GM19351 (cell line): ENCODE measurements at regions not wholly inside any gene's neighbourhood (a gene's known extent, or its start where the extent isn't known, plus 50 kb on each side); places are given as distances from the start of the nearest gene placed in this dataset.

ENCODE experiments used
- ATAC-seq: cut with Tn5 transposase; IDR thresholded peaks from one replicate; pipeline ENCODE4 v1.9.1; 2021; ENCODE audit warnings: mild to moderate bottlenecking, moderate library complexity; ENCODE audit not compliant: unreplicated experiment

DNA sequence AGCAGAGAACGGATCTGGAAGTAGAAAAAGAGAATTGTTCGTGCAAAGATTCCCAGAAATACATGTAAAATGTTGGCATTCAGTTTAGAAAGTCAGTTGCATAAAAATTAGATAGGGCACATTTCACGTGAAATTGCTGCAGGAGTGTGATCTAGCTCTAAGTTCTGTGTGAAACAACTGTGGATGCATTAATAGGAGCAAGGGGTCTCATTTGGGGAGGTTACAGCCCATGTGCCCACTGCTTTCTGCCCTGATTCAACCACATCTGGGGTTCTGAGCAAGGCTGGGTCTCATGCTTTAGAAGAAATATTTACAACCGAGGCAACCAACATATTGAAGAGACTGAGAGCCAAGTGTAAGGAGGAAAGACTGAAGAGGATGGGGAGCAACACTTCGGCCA is 639.0 kb downstream of the BCOR start:
- no peak for ATAC-seq

DNA sequence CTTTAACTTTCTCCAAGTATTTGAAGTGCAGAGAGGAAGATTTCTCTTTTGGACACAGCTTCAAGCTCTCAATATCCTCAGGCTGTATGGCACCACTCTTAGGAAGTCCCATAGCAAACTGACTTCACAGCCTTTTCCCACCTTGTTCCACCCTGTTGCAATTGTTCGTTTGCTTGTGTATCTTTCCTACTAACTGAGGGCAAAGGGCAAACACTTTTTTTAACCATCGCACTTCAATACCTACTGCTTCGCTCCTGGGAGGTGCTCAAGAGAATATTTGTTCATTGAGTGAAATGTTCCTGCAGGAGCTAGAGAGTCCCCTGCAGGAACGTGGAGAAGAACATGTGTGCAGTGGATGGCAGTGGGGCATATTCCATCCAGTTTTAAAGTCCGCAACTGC is 638.6 kb downstream of the BCOR start:
- ATAC-seq, result no peak

DNA sequence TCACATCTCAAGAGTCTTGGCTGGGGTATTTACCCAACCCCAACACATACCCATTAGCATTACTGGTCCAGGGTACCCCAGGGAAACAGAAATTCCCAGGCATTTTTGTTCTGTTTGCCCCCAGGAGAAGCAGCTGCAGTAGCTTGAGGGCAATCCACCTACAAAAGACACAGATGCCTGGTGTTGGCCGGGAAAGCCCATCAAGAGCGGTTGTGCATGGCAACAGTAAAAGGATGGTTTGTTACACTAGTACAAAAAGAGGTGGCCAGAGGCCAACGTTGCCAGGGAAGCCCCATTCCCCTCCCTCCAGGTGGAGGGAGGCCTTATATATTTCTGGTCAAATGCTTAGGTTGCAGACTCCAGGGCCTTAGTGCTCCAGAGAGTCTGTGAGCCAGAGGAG is 637.8 kb downstream of the BCOR start:
- ATAC-seq, result no peak

DNA sequence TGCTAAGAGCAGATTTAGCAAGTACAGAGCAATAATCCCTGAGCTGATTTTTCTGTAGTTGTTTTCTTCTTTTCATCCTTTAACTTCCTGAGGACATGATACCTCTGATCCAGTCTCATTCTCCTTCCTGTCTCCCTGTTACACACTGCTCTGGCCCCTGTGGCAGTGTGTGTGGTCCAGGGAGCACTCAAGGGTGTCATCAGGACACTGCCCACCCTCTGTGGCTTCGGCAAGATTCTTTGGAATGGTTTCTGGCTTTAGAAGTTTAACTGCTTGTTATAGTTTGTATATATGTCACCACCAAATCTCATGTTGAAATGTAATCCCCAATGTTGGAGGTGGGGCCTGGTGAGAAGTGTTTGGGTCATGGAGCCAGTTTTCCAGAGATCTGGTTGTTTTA is 637.3 kb downstream of the BCOR start:
- no peak for ATAC-seq

DNA sequence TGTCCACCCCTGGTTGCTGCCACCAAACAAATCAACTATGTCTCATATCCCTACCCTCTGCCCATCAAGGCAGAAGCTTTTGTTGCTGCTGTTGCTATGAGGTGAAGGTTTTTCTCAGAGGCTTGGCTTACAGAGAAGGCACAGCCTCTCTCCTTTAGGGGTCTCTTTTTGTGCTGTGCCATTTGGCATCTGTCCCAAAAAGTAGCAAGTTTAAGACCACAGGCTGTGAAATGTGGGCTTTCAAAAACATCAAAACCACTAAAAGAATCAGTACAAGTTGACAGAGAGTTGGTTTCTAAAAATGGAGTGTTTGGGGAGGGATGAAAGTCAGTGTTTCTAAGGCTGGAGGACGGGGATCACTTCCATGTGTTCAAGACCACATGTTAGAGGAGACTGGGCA is 634.9 kb downstream of the BCOR start:
- ATAC-seq, result no peak

DNA sequence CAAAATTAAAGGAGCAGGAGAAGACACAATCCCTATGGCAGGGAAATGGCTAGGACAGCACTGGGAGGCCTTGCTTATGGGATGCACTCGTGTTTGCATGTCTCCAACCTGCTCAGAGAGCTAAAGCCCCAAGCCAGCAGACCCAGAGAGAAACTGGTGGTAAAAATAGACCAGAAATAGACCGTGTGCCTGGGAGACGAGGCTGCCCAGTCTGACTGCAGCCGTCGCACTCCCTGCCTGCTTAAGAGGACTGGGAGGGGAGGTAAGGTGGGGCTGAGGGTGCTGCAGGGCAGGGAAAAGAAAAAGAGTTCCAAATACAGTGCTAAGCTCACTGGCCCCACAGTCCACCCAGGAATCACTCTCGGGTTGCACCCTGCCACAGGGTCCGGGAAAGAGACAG is 633.5 kb downstream of the BCOR start:
- no peak for ATAC-seq

DNA sequence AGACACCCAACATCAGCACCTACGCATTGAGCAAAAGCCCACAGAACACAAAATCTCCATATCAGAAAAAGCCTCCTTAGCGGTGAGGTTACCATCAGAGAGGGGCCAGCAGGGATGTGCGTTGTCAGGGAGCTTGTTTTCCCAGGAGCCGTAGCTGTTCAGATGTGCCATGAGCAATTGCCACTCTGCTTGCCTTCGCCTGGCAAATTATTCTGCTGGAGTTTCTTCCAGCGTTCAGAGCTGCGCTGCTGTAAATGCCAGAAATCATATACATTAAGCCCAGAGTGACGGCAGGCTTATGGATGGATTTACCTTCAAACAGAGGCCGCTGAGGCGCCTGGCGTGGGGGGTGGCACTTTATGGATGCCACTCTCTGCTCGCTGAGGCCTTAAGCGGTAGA is 632.3 kb downstream of the BCOR start:
- no peak for ATAC-seq

DNA sequence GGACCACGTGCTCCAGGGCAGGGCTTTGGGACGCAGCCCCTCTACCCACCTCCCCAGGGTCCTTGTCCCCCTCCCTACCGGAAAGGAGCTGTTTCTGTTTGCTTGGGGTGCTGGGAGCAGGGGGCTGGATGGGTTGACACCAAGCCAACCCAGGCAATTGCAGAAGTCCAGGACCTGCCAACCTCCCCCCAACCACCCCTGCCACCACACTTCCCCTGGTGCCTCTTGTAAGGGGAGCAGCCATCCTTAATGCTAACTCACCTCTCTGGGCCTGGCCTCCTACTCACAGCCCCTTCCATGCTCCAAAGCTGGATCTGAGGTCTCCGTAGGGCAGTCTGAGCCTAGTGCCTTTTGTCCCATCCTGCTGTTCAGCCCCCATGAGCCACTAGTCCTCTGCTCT is 631.9 kb downstream of the BCOR start:
- no peak for ATAC-seq

DNA sequence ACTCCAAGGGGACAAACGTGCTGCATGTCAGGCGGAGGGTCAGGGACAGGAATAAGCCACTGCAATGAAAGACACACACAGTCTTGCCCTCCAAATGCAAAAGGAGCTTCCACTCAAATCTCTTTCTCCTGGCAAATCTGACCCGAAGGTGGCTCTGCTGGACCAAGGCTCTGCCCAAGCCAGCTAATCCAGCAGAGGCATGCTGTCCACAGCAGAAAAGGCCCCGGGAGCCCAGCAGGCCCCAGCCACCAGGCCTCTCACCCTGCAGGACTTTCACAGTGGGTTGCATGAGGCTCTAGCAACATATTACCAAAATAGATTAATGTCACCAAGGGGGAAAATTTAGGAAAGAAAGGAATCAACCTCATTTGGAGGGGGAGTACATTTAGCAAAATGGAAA is 628.6 kb downstream of the BCOR start:
- ATAC-seq, result no peak

DNA sequence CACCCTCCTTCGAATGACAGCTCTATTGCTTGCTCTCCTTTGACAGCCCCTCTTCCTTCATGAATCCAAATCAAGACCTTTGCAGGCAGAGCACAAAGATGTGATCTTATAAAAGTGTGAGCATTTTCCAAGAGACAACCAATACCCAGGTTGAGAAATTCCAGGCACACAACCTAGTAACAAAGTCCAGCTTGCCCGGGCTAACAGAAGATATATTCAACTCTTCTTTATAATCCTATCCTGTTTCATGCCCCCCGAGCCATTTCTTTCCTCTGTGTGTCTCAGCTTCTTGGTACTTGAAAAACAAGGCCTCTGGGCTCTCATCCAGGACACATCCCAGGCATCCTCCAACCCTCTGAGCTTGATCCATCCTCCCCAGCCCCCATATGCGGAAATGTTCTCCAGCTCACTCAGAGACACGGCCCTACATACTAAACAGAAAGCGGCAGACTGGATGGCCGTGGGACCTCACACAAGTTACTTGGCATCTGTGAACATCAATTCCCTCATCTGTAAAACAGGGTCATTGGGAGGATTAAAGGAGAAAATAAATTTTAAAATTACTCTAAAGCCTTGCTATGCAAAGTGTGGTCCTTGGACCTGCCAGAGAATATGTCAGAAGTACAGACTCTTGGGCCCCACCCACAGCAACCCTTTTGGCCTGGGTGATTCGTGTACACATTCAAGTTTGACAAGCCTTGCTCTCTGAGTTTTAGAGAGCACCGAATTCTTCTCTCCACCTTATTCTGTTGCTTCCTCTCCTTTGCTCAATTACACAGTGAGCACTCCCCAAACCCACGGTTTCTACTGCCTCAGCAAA is 627.0 kb downstream of the BCOR start:
- no peak for ATAC-seq

DNA sequence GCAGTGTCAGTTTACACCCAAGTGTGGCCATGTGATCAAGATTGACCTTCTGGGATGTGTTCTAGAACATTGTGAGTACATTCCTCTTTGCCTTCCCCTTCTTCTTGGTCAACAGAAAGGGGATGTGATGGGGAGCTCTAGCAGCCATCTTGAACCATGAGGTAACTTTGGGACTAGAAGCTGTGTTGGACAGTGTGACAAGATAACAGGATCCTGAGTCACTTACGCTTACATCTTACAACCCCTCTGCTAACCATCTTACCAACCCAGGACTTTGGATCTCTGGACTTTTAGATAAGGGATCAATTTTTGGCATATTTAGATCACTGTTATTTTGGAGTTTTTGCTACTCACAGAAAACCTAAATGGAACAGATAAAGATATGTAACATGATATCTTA is 625.6 kb downstream of the BCOR start:
- ATAC-seq, result no peak

DNA sequence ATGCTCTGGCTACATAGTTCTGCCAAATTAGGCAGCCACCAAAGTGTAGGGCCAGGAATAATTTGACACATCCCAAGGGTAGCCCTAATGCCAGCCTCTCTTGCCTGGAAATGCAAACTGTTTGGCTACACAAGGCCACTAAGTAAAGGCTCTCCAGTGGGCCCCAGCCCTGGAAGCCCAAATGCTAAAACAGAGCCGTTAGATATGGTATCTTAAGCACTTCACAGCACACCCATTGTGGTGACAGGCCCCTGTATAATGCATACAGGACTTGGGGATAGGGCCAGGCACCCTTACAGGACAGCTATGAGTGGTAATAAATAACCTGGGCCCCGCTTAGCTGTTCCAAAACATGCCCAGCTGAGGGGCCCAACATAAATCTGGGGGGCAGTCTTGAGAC is 623.9 kb downstream of the BCOR start:
- ATAC-seq, result no peak

DNA sequence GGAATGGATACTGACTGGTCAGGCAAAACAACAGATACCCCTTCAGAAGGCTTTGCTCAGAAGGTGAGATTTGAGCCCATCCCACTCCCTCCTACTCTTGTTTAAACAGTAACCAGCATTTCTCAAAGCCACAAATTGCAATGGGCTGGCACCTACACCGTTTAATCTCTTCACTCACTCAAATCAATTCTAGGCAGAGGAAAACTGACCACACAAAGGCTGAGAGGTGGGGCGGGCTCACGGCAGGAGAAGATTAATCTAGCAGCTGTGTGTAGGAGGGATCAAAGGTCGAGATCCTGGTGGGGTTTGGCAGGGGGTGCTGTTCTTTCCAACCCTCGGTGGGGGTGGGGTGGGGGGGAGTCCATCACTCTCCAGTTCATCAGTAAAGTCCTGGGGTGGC is 622.4 kb downstream of the BCOR start:
- ATAC-seq, result no peak

DNA sequence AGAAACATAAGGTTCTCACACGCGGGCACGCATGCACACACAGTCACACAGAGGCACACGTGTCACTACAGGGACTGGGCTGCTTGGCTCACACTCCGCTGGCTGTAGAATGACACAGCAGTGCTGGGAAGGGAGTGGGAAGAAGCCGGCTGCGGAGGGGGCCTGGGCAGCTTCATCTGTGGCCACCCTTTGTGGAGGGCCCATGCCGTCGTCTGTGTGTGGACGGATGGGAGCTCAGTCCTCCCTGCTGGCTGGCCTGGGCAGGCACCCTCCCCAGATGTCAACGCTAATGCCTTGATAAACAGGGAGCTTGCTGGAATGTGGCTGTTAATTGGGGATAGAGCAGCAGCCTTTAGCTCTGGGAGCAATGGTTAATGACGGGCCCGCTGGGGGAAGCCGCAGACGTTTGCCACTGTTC is 621.1 kb downstream of the BCOR start:
- no peak for ATAC-seq

DNA sequence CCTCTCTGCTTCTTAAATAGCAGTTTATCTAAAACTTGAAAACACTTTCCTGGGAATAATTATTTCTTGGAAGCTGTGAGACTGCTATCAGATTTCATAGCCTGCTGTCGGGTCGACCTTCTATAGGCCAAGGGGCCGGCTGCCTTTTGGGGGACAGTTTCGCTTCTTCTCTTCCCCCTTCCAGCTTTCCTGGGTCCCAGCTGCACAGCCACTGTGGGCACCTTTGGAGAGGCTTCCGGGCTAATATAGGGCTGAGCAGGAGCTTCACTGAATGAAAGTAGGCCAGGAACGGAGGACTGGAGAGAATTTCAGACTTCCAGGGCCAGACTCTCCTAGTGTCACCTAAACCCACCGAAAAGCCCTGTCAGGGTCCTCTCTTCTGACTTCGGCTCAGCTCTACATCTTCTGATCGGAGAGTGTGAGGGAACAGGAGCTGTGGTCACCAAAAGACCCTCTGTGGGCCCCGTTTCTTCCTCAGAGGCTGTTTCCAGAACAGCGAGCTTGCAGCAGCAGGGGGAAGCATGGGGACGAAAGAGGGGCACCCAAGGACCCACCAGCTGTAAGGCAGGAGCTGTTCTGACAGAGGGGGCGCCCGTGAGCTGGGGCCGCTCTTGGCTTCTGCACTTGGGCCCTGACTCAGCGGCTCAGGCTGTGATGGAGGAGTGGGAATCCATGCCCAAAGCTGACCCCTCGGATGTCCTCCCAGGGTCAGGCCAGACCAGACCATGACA is 620.6 kb downstream of the BCOR start:
- ATAC-seq, result no peak

DNA sequence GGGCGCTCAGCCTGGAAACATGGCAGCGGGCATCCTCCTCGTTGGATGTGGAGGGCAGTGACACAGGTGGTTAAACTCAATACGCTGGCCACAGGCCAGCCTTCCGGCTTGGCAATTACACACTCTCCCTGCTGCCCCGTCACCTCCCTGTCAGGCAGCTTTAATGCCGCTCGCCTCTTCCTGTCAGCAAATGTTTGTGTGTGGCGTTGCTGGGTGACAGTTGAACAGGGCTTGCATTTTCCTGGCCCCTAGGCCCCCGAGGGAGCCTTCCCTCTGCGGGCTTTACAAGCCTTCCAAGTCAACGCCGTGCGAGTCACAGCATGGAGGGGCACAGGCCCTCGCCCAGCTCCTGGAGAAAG is 620.0 kb downstream of the BCOR start:
- ATAC-seq, result no peak

DNA sequence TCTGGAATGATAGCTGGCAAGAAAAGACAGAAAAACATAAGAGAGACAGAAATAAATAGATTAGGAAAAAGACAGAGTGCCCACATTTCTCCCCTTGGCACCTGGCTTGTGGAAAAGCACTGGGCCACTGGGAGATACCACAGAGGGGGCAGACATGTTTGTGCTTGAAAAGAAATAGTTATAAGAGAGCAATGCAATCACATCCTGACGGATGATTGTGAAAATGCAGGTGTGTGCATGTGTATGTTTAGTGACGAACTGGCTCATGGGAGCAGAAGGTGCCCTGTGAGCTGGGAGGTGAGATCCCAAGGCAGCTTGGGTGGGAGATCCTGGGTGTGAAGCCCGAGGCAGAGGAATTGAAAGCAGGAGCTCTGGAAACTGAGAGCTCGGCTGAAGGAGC is 617.9 kb downstream of the BCOR start:
- no peak for ATAC-seq

DNA sequence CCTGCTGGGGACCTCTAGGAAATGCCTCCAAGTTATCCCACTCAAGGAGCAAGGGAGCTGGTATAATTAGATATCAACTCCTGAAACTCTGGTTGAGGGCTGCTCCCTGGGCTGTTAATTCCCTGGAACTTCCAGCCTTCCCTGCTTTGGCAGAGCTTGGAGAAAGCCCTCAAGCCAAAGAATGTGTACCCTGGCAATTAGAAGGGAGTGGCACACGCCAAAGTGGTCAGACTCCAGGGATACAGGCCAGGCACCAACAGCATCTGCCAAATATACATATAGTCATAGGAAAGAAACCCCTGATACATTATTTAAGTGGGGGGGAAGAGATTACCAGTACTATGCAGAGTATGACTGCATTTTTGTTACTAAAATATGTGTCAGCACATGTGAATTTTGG is 616.8 kb downstream of the BCOR start:
- no peak for ATAC-seq

DNA sequence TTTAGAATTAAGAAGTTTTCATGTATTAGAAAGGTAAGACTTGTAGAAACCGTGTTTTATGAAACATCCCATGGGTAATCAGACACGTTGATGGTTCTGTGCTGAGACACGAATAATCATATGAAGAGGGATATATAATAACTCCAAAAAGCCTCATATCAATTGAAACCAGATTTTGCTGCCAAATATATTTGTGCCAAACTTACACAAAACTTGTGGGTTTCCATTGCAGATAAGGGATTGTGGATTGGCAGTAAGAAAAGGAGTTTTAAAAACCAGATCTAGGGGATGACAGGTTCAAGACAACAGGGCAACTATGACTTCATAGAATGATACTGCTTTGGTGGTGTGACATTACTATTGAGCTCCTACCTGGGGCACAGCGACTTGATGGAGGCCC is 616.1 kb downstream of the BCOR start:
- ATAC-seq, result no peak

DNA sequence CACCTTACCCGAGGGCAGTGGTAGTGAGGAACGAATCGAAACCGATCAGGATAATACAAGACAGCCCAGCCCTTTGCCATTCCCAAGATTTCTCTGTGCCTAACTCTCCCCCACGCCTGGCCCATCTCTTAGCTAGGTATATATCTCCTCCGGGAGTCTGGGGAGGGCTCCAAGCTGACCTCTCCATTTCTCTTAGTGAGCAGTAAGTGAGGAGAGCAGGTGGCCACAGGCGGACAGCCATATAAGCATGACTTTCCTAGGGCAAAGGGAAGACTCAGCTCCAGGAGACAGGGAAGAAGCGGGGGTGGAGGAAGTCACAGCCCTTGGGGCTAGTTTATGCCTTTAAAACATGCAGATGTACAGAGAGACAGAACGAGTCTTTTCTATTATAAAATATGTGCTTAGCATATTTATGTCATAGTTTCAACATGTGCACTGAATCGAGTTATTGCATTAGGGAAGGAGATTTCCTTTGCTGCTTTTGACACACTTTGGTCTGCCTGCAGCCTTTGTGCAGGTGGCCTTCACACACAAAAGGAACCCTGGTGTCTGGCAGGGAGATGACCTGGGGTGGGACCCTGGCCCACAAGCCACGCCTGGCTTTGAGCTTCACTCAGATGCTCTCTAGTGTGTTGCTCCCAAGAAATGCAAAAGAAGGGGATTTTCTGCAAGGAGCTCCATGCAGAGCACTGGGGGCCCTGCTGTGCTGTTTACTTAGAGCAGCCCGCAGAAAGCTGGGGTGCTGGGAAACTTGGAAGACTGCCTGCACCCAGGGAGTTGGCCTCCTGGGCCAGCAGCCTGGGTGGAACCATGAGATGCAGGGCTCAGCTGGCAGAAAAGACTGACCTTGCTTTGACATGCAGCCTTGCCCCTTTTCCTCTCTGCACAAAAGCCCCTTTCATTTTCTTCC is 613.3 kb downstream of the BCOR start:
- no peak for ATAC-seq

DNA sequence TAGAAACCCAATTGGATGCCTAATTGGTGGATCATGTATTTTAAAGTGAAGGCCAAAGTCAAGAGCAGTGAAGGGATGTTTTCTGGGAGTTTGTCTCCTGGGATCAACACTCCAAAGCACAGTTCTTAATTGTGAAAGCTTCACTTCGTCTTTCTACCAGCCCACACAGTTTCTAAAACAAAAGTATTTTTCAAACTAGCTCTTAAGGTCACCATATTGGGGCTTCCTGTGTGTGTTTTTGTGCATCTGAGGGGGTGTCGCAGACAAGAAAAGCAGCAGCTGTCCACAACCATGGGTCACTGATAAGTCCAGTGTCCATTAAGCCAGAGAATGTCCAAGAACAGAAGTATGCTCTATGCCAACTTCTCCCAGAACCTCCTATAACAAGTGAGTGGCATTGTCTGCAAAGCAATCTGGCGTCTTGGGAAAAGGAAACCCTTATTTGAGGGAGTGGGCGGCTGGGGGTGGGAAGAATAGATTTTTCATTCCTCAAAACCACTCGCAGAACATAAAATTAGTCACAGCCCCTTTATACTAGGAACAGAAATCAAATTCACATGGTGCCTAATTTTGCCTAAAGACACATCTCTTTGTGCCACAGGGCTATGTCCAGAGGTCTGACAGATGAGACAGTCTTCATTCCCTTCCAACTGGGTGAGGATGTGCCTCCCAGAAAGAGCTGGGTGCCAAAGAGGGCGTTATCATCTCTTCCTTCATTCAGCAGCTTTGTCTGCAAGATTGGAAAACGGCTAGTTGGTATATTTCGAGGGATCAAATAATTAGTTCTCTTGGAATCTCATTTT is 610.4 kb downstream of the BCOR start:
- ATAC-seq, result peak; percentile 52
